Fibroblast of skin of right quadriceps (primary cell): ENCODE measurements at regions not wholly inside any gene's neighbourhood (a gene's known extent, or its start where the extent isn't known, plus 50 kb on each side); places are given as distances from the start of the nearest gene placed in this dataset.
"Not testable (repeated sequence)": the region's sequence is repeated elsewhere in the genome, so short reads cannot be mapped to it uniquely, and the experiment has no call there.

Experiments used
- DNase-seq: peaks from one replicate; pipeline ENCODE4 v3.0.0-alpha.2; 2013

DNA sequence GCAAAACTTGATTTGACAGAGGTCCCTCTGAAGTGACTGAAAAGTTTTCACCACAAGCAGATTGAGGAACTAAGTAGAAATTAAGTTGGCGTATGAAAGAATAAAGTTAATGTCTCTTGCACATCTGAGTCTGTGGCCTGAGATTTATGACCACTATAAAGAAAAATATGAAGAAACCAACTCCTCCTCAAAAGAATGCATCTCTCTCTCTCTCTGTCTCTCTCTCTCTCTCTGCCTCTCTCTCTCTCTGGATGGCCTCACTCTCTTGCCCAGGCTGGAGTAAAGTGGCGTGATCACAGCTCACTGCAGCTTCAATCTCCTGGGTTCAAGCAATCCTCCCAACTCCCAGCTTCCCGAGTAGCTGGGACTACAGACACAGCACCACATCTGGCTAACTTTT is 55.2 kb downstream of the RPL22L1 start:
- peak; percentile 28 for DNase-seq

- no peak for DNase-seq
These were observed 56.7 kb downstream of the RPL22L1 start for GRCh38 chr3:170813266-170813665.

GRCh38 chr3:170811928-170812591 is 57.9 kb downstream of the RPL22L1 start:
- DNase-seq, result peak; percentile 86

GRCh38 chr3:170811515-170811914 is 58.5 kb downstream of the RPL22L1 start:
- peak; percentile 51 for DNase-seq

- DNase-seq, result peak; percentile 59
These were observed 60.0 kb downstream of the RPL22L1 start for GRCh38 chr3:170809975-170810357.

- peak; percentile 89 for DNase-seq
These were observed 60.7 kb downstream of the RPL22L1 start for GRCh38 chr3:170809007-170809974.

- DNase-seq, result peak; percentile 22
These were observed 62.0 kb downstream of the RPL22L1 start for GRCh38 chr3:170808041-170808440.

- no peak for DNase-seq
These were observed 63.3 kb downstream of the RPL22L1 start for GRCh38 chr3:170806676-170807075.

- DNase-seq, result no peak
These were observed 63.9 kb downstream of the RPL22L1 start for GRCh38 chr3:170806141-170806540.

DNA sequence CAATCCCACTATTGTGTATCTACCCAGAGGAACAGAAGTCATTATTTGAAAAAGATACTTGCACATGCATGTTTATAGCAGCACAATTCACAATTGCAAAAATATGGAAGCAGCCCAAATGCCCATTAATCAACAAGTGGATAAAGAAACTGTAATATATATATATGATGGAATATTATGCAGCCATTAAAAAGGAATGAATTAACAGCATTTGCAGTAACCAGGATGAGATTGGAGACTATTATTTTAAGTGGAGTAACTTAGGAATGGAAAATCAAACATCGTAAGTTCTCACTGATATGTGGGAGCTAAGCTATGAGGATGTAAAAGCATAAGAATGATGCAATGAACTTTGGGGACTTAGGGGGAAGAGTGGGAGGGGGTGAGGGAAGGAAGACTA is 64.7 kb downstream of the RPL22L1 start:
- not testable (repeated sequence) for DNase-seq

DNA sequence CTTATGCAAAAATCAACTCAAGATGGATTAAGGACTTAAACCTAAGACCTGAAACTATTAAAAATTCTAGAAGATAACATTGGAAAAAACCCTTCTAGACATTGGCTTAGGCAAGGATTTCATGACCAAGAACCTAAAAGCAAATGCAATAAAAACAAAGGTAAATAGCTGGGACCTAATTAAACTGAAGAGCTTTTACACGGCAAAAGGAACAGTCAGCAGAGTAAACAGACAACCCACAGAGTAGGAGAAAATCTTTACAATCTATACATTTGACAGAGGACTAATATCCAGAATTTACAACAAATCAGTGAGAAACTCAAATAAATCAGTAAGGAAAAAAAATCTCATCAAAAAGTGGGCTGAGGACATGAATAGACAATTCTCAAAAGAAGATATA is 65.4 kb downstream of the RPL22L1 start:
- DNase-seq, result not testable (repeated sequence)

DNA sequence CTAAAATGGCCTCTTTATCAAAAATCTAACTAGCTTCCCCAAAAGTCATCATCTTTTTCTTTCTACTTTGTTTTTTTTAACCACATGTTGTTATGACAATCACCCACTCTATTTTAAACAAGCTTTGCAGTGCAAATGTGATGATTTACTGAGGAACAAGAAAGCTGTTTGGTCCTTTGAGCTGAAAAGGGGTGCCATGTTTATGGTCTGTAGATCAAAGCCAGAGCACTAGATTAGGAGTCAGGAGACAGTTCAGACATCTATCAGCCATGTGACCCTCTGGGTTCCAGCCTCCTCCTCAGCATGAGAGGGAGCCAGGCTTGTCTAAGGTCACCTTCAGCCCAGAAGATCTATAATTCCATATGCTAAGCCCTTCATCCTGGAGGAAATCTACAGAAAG is 65.9 kb downstream of the RPL22L1 start:
- no peak for DNase-seq

- DNase-seq, result peak; percentile 100
These were observed 67.5 kb downstream of the RPL22L1 start for GRCh38 chr3:170802164-170803151.

GRCh38 chr3:170801597-170801996 is 68.4 kb downstream of the RPL22L1 start:
- DNase-seq, result no peak

GRCh38 chr3:170800275-170800674 is 69.7 kb downstream of the RPL22L1 start:
- DNase-seq, result not testable (repeated sequence)

GRCh38 chr3:170799009-170799408 is 71.0 kb downstream of the RPL22L1 start:
- DNase-seq, result no peak

GRCh38 chr3:170797685-170798084 is 72.3 kb downstream of the RPL22L1 start:
- DNase-seq, result no peak

GRCh38 chr3:170792471-170792870 is 77.5 kb downstream of the RPL22L1 start:
- DNase-seq, result no peak

DNA sequence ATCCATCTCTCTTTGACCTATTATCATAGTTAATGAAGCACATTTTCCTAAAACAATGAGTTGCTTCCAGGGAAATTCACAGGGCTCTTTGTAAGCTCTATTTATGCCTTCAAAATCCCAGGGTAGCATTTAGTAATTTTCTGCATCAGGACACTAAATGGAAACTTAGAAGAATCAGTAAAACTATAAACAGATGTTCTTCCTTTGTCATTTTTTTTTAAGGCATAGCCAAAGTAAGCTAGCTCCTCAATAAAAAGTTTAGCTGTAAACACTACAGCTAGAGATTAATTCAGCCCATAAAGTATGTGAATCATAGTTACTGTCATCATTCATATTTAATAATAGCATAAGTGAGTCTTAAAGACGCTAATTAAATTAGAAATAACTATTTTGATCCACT is 79.3 kb downstream of the RPL22L1 start:
- DNase-seq, result no peak

DNA sequence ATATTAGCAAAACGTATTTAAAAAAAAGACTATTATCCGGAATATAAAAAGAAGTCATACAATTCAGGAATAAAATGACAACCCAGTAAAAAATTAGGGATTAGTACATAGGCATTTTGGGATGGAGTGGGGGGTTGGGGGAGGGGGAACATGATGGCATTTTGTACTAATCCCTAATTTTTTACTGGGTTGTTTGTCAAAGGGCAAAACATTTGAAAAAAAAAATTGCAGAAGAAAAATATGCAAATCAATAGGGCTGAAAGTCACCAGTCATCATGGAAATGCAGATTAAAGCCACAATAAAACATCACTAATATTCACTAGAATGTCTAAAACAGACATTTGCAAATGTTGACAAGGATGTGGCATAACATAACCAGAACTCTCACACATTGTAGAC is 82.5 kb downstream of the RPL22L1 start:
- DNase-seq, result no peak

DNA sequence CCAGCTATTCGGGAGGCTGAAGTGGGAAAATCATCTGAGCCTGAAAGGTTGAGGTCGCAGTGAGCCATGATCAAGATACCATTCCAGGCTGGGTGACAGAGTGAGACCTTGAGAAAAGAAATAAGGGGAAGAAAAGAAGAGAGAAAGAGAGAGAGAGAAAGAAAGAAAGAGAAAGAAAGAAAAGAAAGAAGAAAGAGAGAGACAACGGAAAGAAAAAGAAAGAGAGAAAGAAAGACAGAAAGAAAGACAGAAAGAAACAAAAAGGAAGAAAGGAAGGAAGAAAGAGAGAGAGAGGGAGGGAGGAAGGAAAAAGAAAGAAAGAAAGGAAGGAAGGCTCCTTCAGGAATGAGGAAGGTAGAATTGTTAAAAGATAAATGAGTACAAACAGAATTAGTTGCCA is 84.5 kb downstream of the RPL22L1 start:
- no peak for DNase-seq

DNA sequence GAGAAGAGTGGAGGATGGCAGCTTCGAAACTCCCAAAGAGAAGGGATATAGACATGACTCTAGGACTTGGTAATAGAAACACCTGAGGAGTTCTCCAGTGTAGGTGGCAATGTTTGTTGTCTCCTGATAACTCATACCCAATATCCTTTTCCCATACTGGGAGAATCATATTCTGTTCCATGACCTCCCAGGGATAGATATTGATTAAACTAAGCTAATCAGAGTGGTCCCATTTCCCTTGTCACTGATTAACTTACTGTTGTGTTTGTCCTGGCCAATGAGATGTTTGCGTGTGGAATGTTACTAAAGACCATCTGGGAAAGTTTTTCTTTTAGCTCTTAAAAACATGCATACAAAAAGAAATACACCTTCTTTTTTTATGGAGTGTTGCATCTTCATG is 85.6 kb downstream of the RPL22L1 start:
- DNase-seq, result no peak

DNA sequence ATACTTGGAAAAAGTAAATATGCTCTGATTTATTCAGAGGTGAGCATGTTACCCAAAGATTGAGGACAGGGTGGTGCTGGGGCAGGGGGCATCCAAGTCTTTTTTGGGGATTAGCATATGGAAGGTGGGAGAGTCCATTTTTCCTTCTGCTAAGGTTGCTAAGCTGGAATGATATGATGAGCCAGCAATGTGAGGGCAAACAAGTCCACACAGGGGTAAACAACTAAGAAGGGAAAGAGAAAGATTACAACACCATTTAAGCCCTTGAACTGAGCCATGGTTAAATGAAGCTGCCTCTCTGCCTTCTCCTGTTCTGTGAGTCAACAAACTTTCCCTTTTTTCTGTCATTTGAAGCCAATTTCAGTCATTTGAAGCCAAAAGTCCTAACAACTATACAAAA is 89.0 kb downstream of the RPL22L1 start:
- no peak for DNase-seq
